GM23338 (cell line): ENCODE measurements at regions not wholly inside any gene's neighbourhood (a gene's known extent, or its start where the extent isn't known, plus 50 kb on each side); places are given as distances from the start of the nearest gene placed in this dataset.
A peak's percentile ranks its signal among the peaks of the same experiment; 100 is the strongest.

Source experiments
- ATAC-seq: fragments of 200-7000 bp; cut with Tn5 transposase; 3 replicates; pipeline ENCODE4 v1.9.1; 2020
- DNase-seq: peaks from one replicate; pipeline ENCODE4 v3.0.0-alpha.2; 2015; ENCODE audit warnings: low spot score
- H2AFZ ChIP-seq: fragments of 200-600 bp; sonication (generic); 2 replicates; pipeline ENCODE4 v1.8.0; 2016; ENCODE audit warnings: antibody characterized with exemption, mild to moderate bottlenecking, moderate library complexity
- H3F3A ChIP-seq: fragments of 200-600 bp; sonication (generic); replicated peaks from 2 replicates; pipeline ENCODE4 v1.8.0; 2017; ENCODE audit warnings: antibody characterized with exemption, mixed run types, low read depth
- H3K27ac ChIP-seq: fragments of 200-600 bp; sonication (generic); 2 replicates; pipeline ENCODE4 v1.6.1; 2016; ENCODE audit warnings: low read depth
- H3K27me3 ChIP-seq: fragments of 200-600 bp; sonication (generic); 2 replicates; pipeline ENCODE4 v1.8.0; 2016; ENCODE audit warnings: mild to moderate bottlenecking, mixed run types, moderate library complexity; ENCODE audit not compliant: insufficient read depth
- H3K36me3 ChIP-seq: fragments of 200-600 bp; sonication (generic); 2 replicates; pipeline ENCODE4 v1.8.0; 2016; ENCODE audit warnings: mild to moderate bottlenecking; ENCODE audit not compliant: insufficient read depth
- H3K4me1 ChIP-seq: fragments of 200-600 bp; sonication (generic); 2 replicates; pipeline ENCODE4 v1.8.0; 2016; ENCODE audit warnings: mild to moderate bottlenecking, moderate library complexity; ENCODE audit not compliant: insufficient read depth
- H3K4me2 ChIP-seq: fragments of 200-600 bp; sonication (generic); 2 replicates; pipeline ENCODE4 v1.7.1; 2017; ENCODE audit warnings: mixed run types
- H3K4me3 ChIP-seq: fragments of 200-600 bp; sonication (generic); 2 replicates; pipeline ENCODE4 v1.6.1; 2016; ENCODE audit warnings: mixed run types
- H3K79me2 ChIP-seq: fragments of 200-600 bp; sonication (generic); replicated peaks from 2 replicates; pipeline ENCODE4 v1.8.0; 2017; ENCODE audit warnings: mild to moderate bottlenecking; ENCODE audit not compliant: insufficient read depth
- H3K9me2 ChIP-seq: fragments of 200-600 bp; sonication (generic); 2 replicates; pipeline ENCODE4 v1.8.0; 2017; ENCODE audit not compliant: insufficient read depth
- H4K20me1 ChIP-seq: fragments of 200-600 bp; sonication (generic); replicated peaks from 2 replicates; pipeline ENCODE4 v1.8.0; 2017; ENCODE audit warnings: mild to moderate bottlenecking; ENCODE audit not compliant: insufficient read depth
- H3K27ac Mint-ChIP-seq: 2 replicates; pipeline ENCODE4 v1.8.0; 2020; ENCODE audit warnings: inconsistent platforms, mild to moderate bottlenecking, moderate library complexity, mixed read lengths
- H3K27me3 Mint-ChIP-seq: 3 replicates; pipeline ENCODE4 v1.8.0; 2022; ENCODE audit warnings: low read depth, mild to moderate bottlenecking, moderate library complexity, mixed read lengths, inconsistent platforms; ENCODE audit not compliant: insufficient read depth, poor library complexity
- H3K36me3 Mint-ChIP-seq: 3 replicates; pipeline ENCODE4 v1.8.0; 2021; ENCODE audit warnings: low read depth, mild to moderate bottlenecking, inconsistent platforms, moderate library complexity, mixed read lengths
- H3K4me1 Mint-ChIP-seq: 3 replicates; pipeline ENCODE4 v1.8.0; 2020; ENCODE audit warnings: mild to moderate bottlenecking, inconsistent platforms, mixed read lengths
- H3K4me3 Mint-ChIP-seq: 3 replicates; pipeline ENCODE4 v1.8.0; 2021; ENCODE audit warnings: moderate library complexity, mild to moderate bottlenecking, inconsistent platforms, mixed read lengths
- H3K9me3 Mint-ChIP-seq: 3 replicates; pipeline ENCODE4 v1.8.0; 2020; ENCODE audit warnings: moderate library complexity, mild to moderate bottlenecking, inconsistent platforms, mixed read lengths
- CREB1 ChIP-seq: fragments of 250-450 bp; sonication (Bioruptor Pico); IDR thresholded peaks from 2 replicates; pipeline ENCODE4 v1.5.0; 2020; ENCODE audit warnings: low read depth, mild to moderate bottlenecking, moderate library complexity
- EZH2 ChIP-seq: fragments of 200-600 bp; sonication (generic); IDR thresholded peaks from one replicate; pipeline ENCODE4 v1.8.0; 2017; ENCODE audit warnings: antibody characterized with exemption, mild to moderate bottlenecking, low read depth; ENCODE audit not compliant: unreplicated experiment
- EZH2phosphoT487 ChIP-seq: fragments of 200-600 bp; sonication (generic); IDR thresholded peaks from one replicate; pipeline ENCODE4 v1.8.1; 2018; ENCODE audit warnings: antibody characterized with exemption; ENCODE audit not compliant: unreplicated experiment
- JUNB ChIP-seq: IDR thresholded peaks from one replicate; pipeline ENCODE4 v1.6.1; 2016; ENCODE audit warnings: antibody characterized with exemption; ENCODE audit not compliant: unreplicated experiment
- NANOG ChIP-seq: IDR thresholded peaks from 2 replicates; pipeline ENCODE4 v1.6.1; 2016; ENCODE audit warnings: antibody characterized with exemption, borderline replicate concordance
- POLR2AphosphoS5 ChIP-seq: IDR thresholded peaks from 2 replicates; pipeline ENCODE4 v1.6.1; 2016; ENCODE audit warnings: antibody characterized with exemption, low read depth
- STAT1 ChIP-seq: IDR thresholded peaks from one replicate; pipeline ENCODE4 v1.6.1; 2016; ENCODE audit warnings: antibody characterized with exemption; ENCODE audit not compliant: unreplicated experiment
- ZNF114 ChIP-seq: fragments of 250-450 bp; sonication (Bioruptor Pico); IDR thresholded peaks from 2 replicates; pipeline ENCODE4 v1.5.0; 2020; ENCODE audit warnings: mild to moderate bottlenecking, moderate library complexity
- ZNF331 ChIP-seq: fragments of 250-450 bp; sonication (Bioruptor Pico); IDR thresholded peaks from 2 replicates; pipeline ENCODE4 v1.5.0; 2020; ENCODE audit warnings: low read depth, mild to moderate bottlenecking, moderate library complexity
- ZNF462 ChIP-seq: fragments of 250-450 bp; sonication (Bioruptor Pico); IDR thresholded peaks from 2 replicates; pipeline ENCODE4 v1.5.0; 2020; ENCODE audit warnings: mild to moderate bottlenecking, moderate library complexity
- TF ChIP-seq, protein P1 (sequence below): IDR thresholded peaks from 2 replicates; pipeline ENCODE4 v1.6.1; 2016; ENCODE audit warnings: antibody characterized with exemption
- TF ChIP-seq, protein P2 (sequence below), 2 experiments: fragments of 200-600 bp in 1 of 2; sonication (generic) in 1 of 2; conservative IDR thresholded peaks; 2 replicates each; pipeline versions ENCODE4 v1.5.1 to v1.6.1; 2016 to 2017; ENCODE audit warnings: antibody characterized with exemption in 2 of 2, low read depth in 2 of 2, mild to moderate bottlenecking in 2 of 2, moderate library complexity in 1 of 2
- TF ChIP-seq, protein P3 (sequence below): IDR thresholded peaks from one replicate; pipeline ENCODE4 v1.6.1; 2018; ENCODE audit warnings: antibody characterized with exemption; ENCODE audit not compliant: unreplicated experiment

DNA sequence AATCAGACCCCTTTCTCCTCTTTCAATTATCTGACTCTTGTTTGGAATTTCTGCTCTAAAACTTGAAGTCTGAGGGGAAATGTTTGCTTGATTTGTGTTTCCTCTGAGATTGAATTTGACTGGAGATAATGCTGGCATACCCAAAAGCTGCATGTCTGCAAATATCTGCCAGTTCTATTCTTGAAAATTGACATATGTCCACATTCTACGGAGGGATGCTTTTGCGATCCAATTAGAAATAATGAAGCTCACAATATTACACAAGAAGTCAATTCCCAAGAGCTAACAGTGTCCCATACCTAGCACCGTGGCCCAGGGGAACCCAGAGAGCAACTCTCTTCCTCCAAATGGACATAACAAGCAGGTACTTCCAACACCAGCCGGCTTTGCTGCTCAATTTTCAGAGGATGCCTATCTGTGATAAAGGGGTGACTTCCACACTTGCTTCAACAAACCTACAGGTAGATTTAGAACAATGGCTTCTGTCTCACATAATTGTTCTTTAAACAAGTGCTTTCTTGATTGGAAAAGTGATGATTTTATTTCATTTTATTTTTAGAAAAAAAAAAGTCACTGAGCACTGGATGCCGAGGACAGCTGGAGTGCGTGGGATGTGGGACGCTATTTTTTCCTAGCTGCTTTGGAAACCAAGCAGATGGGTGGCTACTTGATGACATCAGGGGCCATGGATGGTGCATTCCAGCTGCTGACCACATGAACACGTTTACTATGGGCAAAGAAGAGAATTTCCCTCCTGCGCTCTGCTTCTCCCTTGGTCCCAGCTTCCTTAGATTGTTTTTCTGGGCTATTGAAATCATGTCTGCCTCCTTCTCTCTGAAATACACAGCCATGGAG lies 488.9 kb downstream of the RNF144A start:
- H2AFZ ChIP-seq: peak overlapping the region; percentile 78; the same call in 1 of the 2 replicates
- no peaks in the 10 kb centered on the region for H4K20me1 ChIP-seq
- Mint-ChIP-seq H3K36me3 (no peaks in the 10 kb centered on the region), H3K27me3 (peaks cover 2% of the 10 kb centered on the region), H3K4me1 (peaks cover 5% of the 10 kb centered on the region), H3K4me3 (no peak overlapping the region), H3K9me3 (no peaks in the 10 kb centered on the region), H3K27ac (no peak overlapping the region)
- no peaks in the 10 kb centered on the region for H3K9me2 ChIP-seq
- ATAC-seq (no peak), DNase-seq (no peak)
- no peak overlapping the region for H3K27ac ChIP-seq
- H3K36me3 ChIP-seq: no peaks in the 10 kb centered on the region
- H3F3A ChIP-seq: no peaks in the 10 kb centered on the region
- H3K27me3 ChIP-seq: no peaks in the 10 kb centered on the region
- no peak for TF ChIP-seq NANOG
- TF ChIP-seq ZNF462 (CRISPR knock-in tag): no peak
- TF ChIP-seq, protein P1, sequence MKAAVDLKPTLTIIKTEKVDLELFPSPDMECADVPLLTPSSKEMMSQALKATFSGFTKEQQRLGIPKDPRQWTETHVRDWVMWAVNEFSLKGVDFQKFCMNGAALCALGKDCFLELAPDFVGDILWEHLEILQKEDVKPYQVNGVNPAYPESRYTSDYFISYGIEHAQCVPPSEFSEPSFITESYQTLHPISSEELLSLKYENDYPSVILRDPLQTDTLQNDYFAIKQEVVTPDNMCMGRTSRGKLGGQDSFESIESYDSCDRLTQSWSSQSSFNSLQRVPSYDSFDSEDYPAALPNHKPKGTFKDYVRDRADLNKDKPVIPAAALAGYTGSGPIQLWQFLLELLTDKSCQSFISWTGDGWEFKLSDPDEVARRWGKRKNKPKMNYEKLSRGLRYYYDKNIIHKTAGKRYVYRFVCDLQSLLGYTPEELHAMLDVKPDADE: no peak
- no peak for TF ChIP-seq EZH2
- TF ChIP-seq ZNF331 (CRISPR knock-in tag): no peak
- TF ChIP-seq, protein P2, sequence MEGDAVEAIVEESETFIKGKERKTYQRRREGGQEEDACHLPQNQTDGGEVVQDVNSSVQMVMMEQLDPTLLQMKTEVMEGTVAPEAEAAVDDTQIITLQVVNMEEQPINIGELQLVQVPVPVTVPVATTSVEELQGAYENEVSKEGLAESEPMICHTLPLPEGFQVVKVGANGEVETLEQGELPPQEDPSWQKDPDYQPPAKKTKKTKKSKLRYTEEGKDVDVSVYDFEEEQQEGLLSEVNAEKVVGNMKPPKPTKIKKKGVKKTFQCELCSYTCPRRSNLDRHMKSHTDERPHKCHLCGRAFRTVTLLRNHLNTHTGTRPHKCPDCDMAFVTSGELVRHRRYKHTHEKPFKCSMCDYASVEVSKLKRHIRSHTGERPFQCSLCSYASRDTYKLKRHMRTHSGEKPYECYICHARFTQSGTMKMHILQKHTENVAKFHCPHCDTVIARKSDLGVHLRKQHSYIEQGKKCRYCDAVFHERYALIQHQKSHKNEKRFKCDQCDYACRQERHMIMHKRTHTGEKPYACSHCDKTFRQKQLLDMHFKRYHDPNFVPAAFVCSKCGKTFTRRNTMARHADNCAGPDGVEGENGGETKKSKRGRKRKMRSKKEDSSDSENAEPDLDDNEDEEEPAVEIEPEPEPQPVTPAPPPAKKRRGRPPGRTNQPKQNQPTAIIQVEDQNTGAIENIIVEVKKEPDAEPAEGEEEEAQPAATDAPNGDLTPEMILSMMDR (conservative IDR thresholded peaks at IDR 0.05; ENCODE audit: low read depth in 2 of 2): no peak
- TF ChIP-seq EZH2phosphoT487: no peak
- TF ChIP-seq, protein P3, sequence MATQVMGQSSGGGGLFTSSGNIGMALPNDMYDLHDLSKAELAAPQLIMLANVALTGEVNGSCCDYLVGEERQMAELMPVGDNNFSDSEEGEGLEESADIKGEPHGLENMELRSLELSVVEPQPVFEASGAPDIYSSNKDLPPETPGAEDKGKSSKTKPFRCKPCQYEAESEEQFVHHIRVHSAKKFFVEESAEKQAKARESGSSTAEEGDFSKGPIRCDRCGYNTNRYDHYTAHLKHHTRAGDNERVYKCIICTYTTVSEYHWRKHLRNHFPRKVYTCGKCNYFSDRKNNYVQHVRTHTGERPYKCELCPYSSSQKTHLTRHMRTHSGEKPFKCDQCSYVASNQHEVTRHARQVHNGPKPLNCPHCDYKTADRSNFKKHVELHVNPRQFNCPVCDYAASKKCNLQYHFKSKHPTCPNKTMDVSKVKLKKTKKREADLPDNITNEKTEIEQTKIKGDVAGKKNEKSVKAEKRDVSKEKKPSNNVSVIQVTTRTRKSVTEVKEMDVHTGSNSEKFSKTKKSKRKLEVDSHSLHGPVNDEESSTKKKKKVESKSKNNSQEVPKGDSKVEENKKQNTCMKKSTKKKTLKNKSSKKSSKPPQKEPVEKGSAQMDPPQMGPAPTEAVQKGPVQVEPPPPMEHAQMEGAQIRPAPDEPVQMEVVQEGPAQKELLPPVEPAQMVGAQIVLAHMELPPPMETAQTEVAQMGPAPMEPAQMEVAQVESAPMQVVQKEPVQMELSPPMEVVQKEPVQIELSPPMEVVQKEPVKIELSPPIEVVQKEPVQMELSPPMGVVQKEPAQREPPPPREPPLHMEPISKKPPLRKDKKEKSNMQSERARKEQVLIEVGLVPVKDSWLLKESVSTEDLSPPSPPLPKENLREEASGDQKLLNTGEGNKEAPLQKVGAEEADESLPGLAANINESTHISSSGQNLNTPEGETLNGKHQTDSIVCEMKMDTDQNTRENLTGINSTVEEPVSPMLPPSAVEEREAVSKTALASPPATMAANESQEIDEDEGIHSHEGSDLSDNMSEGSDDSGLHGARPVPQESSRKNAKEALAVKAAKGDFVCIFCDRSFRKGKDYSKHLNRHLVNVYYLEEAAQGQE: no peak
- TF ChIP-seq JUNB: no peak
- TF ChIP-seq CREB1 (CRISPR knock-in tag): no peak
- no peak for TF ChIP-seq STAT1
- TF ChIP-seq POLR2AphosphoS5: no peak
- no peak for TF ChIP-seq ZNF114
- H3K4me1 ChIP-seq: no peaks in the 10 kb centered on the region
- H3K4me2 ChIP-seq: no peak overlapping the region
- no peaks in the 10 kb centered on the region for H3K79me2 ChIP-seq
- no peak overlapping the region for H3K4me3 ChIP-seq
